D721Med (cell line): ENCODE measurements at regions not wholly inside any gene's neighbourhood (a gene's known extent, or its start where the extent isn't known, plus 50 kb on each side); places are given as distances from the start of the nearest gene placed in this dataset.

Experiments used
- DNase-seq: peaks from one replicate; pipeline ENCODE4 v3.0.0; 2011; ENCODE audit warnings: low spot score; ENCODE audit not compliant: insufficient read length
- FAIRE-seq: peaks from 2 replicates; lab custom pipeline; 2011; peaks lifted over from hg19 to GRCh38; lab: Jason Lieb, UNC
- TF ChIP-seq, protein P1 (sequence below): IDR thresholded peaks from 2 replicates; pipeline ENCODE4 v1.5.1; 2012; ENCODE audit warnings: mild to moderate bottlenecking, control low read depth; ENCODE audit not compliant: insufficient read depth; ENCODE audit errors: missing control alignments

- FAIRE-seq (no peak), DNase-seq (no peak)
- TF ChIP-seq, protein P1, sequence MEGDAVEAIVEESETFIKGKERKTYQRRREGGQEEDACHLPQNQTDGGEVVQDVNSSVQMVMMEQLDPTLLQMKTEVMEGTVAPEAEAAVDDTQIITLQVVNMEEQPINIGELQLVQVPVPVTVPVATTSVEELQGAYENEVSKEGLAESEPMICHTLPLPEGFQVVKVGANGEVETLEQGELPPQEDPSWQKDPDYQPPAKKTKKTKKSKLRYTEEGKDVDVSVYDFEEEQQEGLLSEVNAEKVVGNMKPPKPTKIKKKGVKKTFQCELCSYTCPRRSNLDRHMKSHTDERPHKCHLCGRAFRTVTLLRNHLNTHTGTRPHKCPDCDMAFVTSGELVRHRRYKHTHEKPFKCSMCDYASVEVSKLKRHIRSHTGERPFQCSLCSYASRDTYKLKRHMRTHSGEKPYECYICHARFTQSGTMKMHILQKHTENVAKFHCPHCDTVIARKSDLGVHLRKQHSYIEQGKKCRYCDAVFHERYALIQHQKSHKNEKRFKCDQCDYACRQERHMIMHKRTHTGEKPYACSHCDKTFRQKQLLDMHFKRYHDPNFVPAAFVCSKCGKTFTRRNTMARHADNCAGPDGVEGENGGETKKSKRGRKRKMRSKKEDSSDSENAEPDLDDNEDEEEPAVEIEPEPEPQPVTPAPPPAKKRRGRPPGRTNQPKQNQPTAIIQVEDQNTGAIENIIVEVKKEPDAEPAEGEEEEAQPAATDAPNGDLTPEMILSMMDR = no peak
Measured at GRCh38 chr2:65818873-65819451, 386.6 kb upstream of the SPRED2 start.

DNA sequence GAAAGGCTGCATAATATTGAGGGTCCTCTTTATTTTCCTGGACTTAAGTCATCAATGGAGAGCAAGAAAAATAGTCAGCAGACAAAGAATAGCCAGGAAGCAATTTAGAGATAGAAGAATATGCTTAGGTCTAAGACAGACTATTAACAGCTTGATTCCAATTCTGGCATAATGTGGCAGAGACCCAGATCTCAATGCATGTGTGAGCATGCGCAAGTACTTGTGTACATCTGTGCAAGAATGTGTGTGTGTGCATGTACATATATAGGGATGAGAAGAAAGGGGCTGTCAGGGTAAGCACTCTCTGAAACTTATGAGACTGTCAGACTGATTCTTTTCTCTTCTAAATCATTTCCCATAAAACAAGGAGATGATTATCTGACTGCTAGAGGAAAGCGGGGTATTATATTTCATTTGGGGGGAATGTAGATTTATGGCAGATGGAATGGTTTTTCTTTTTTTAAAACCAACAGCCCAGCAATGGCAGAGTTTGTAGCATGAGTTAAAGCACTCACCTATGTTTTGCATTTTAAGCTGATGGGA, 381.3 kb upstream of the SPRED2 start:
- FAIRE-seq (no peak), DNase-seq (no peak)
- TF ChIP-seq, protein P1 = no peak

DNA sequence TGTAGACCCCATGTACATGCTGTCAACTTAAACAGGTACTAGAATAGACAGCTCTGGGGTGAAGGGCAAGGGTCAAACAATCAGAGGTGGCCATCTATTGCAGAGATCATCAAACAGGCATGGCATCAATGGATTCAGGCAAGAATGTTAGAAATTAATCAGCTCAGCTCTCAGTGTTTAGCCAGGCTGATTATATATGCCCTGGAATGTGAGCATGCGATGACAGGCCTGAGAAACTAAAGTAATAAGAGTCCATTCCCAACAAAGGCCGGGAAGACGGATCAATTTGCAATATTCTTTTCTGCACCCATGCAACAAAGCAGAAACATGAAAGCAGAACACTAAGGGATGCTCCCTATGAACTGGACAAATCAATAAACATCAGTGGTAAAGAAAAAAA, 380.5 kb upstream of the SPRED2 start:
- DNase-seq = no peak
- TF ChIP-seq, protein P1 = no peak
- FAIRE-seq = no peak

DNA sequence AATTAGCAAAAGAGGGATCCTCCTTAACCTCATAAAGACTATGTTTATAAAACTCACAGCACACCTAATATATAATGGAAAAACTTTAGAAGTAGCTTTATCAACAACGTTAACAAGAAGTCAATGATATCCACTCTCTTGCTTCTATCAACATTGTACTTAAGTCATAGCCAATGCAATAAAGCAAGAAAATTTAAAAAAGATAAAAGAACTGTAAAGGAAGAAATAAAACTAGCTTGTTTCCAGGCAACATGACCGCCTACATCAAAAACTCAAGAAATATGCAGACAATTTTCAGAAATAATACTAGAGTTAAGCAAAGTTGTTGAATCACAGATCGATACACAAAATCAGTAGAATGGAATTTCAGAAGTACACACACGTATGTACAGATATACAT, 375.5 kb upstream of the SPRED2 start:
- TF ChIP-seq, protein P1 = no peak
- no peak for DNase-seq
- no peak for FAIRE-seq

- DNase-seq (no peak), FAIRE-seq (no peak)
- TF ChIP-seq, protein P1 = no peak
Measured at GRCh38 chr2:65804777-65805176, 372.4 kb upstream of the SPRED2 start.

DNA sequence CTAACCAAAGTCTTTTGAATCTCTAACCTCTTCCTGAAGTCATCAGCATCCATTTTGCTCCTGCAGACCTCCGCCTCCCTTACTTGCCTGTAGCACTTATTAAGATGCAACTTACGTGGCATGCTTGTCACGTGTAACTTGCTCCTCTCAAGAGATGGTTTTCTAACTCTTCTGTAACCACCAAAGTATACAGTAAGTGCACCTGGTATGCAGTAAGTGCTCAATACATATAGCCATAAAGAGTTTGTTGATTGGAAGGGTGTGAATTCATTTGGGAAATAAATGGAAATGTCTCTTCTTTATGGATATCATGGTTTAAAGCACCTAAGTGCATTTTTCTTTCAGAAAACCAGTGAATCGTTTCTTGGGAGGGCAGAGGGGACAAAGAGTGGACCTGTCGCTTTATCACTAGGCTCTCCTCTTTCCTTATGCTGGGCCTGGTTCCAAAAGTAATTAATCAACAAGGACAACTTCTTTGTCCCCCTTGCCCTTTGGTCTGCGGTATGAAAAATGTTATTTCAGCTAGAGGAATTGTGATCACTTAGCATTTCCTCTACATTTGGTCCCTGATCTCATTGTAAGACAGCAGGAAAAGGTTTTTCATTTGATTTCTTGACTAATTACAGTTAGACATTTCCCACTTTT, 370.0 kb upstream of the SPRED2 start:
- no peak for DNase-seq
- TF ChIP-seq, protein P1 = no peak
- no peak for FAIRE-seq

GRCh38 chr2:65800998-65801397, 368.6 kb upstream of the SPRED2 start:
- no peak for DNase-seq
- TF ChIP-seq, protein P1 = peak; percentile 36
- FAIRE-seq = no peak
